GM12864 (cell line): ENCODE measurements at regions not wholly inside any gene's neighbourhood (a gene's known extent, or its start where the extent isn't known, plus 50 kb on each side); places are given as distances from the start of the nearest gene placed in this dataset.

Experiments
- DNase-seq: peaks from one replicate; pipeline ENCODE4 v3.0.0-alpha.2; 2011; ENCODE audit warnings: low read depth
- H3K4me3 ChIP-seq: 2 replicates; pipeline ENCODE4 v1.5.1; 2011; ENCODE audit warnings: mild to moderate bottlenecking, low read depth, low read length, control low read depth
- TF ChIP-seq, protein P1 (sequence below): IDR thresholded peaks from 2 replicates; pipeline ENCODE4 v1.5.1; 2011; ENCODE audit warnings: low read depth, mild to moderate bottlenecking, moderate library complexity, low read length, control low read depth, inconsistent platforms; ENCODE audit errors: missing control alignments

GRCh38 chr3:5565026-5565425 lies 377.5 kb downstream of the EDEM1 start:
- DNase-seq = no peak
- H3K4me3 ChIP-seq = no peak overlapping the region
- TF ChIP-seq, protein P1, sequence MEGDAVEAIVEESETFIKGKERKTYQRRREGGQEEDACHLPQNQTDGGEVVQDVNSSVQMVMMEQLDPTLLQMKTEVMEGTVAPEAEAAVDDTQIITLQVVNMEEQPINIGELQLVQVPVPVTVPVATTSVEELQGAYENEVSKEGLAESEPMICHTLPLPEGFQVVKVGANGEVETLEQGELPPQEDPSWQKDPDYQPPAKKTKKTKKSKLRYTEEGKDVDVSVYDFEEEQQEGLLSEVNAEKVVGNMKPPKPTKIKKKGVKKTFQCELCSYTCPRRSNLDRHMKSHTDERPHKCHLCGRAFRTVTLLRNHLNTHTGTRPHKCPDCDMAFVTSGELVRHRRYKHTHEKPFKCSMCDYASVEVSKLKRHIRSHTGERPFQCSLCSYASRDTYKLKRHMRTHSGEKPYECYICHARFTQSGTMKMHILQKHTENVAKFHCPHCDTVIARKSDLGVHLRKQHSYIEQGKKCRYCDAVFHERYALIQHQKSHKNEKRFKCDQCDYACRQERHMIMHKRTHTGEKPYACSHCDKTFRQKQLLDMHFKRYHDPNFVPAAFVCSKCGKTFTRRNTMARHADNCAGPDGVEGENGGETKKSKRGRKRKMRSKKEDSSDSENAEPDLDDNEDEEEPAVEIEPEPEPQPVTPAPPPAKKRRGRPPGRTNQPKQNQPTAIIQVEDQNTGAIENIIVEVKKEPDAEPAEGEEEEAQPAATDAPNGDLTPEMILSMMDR = no peak

DNA sequence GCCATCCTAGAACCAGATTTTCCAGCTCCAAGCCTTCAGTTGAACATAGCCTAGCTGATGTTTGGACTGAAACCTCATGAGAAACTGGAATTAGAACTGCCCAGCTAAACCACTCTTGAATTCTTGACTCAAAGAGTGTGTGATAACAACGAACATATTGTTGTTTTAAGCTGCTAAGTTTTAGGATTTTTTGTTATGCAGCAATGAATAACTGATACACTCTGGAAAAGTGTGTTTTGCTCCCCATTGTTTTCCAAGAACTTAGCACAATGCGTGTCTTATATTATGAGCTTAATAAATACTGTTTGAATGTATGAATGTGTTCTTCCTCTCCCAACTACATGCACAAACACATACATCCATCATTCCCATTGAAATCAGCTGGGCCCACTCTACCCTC lies 379.6 kb downstream of the EDEM1 start:
- DNase-seq = no peak
- H3K4me3 ChIP-seq = no peak overlapping the region
- TF ChIP-seq, protein P1 = no peak

DNA sequence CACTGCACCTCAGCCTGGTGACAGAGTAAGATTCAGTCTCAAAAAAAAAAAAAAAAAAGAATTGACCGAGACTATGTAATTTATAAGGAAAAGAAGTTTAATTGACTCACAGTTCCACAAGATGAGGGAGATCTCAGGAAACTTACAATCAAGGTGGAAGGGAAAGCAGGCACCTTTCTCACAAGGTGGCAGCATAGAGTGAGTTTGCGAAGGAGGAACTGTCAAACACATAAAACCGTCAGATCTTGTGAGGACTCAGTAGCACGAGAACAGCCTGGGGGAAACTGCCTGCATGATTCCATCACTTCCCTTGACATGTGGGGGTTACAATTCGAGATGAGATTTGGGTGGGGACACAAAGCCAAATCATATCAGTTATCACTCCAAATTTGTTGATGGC lies 380.9 kb downstream of the EDEM1 start:
- no peak for DNase-seq
- no peak overlapping the region for H3K4me3 ChIP-seq
- TF ChIP-seq, protein P1 = peak; percentile 44

DNA sequence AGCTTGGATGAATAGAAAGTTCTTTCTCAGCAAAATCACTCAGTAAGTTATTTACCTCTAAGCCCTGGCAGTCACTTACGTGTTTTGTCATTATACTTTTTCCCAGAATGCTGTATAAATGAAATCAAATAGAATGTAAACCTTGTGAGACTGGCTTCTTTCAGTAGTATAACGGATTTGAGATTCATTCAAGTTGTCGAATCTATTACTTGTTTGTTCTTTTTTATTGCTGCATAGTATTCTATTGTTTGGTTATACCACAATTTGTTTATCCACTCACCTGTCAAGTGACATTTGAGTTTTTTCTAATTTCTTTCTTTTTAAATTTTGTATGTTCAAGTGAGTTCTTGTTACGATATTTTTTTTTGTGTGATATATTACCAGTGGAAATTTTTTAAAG lies 381.6 kb downstream of the EDEM1 start:
- TF ChIP-seq, protein P1 = no peak
- no peak for DNase-seq

GRCh38 chr3:5572168-5572567 lies 384.7 kb downstream of the EDEM1 start:
- DNase-seq = no peak
- H3K4me3 ChIP-seq = no peak overlapping the region
- TF ChIP-seq, protein P1 = no peak

More for the DNA sequence above, 381.6 kb downstream of the EDEM1 start:
- H3K4me3 ChIP-seq = no peak overlapping the region

GRCh38 chr3:5576277-5577011 lies 388.9 kb downstream of the EDEM1 start:
- TF ChIP-seq, protein P1 = no peak
- no peak for DNase-seq
- no peak overlapping the region for H3K4me3 ChIP-seq

- DNase-seq = no peak
- TF ChIP-seq, protein P1 = no peak
- H3K4me3 ChIP-seq = no peak overlapping the region
These were observed 391.7 kb downstream of the EDEM1 start for GRCh38 chr3:5579139-5579602.
